Thymus (tissue), 11 donors: ENCODE measurements at regions not wholly inside any gene's neighbourhood (a gene's known extent, or its start where the extent isn't known, plus 50 kb on each side); places are given as distances from the start of the nearest gene placed in this dataset.
A peak's percentile ranks its signal among the peaks of the same experiment; 100 is the strongest.
"Not testable (repeated sequence)": the region's sequence is repeated elsewhere in the genome, so short reads cannot be mapped to it uniquely, and the experiment has no call there.

Experiments
- DNase-seq, 9 donors: peaks; one replicate each; pipeline ENCODE4 v3.0.0-alpha.2; 2013; ENCODE audit warnings: low spot score in 9 of 9, low read depth in 6 of 9, missing footprints in 1 of 9
- H3K27ac ChIP-seq, 2 donors: one replicate each; pipeline ENCODE4 v1.5.1; 2013; ENCODE audit warnings: control low read depth in 1 of 2, low read depth in 1 of 2, low read length in 1 of 2, mild to moderate bottlenecking in 1 of 2, moderate library complexity in 1 of 2
- H3K27me3 ChIP-seq, 2 donors: one replicate each; pipeline ENCODE4 v1.5.1; 2013; ENCODE audit warnings: low read length in 1 of 2; ENCODE audit not compliant: control insufficient read depth in 2 of 2, insufficient read depth in 1 of 2
- H3K36me3 ChIP-seq, 2 donors: one replicate each; pipeline ENCODE4 v1.5.1; 2013; ENCODE audit warnings: low read length in 1 of 2, mild to moderate bottlenecking in 1 of 2, moderate library complexity in 1 of 2; ENCODE audit not compliant: control insufficient read depth in 2 of 2, insufficient read depth in 2 of 2
- H3K4me1 ChIP-seq, 2 donors: one replicate each; pipeline ENCODE4 v1.5.1; 2013; ENCODE audit warnings: low read length in 2 of 2; ENCODE audit not compliant: control insufficient read depth in 2 of 2, insufficient read depth in 2 of 2
- H3K4me3 ChIP-seq, 2 donors: one replicate each; pipeline ENCODE4 v1.5.1; 2013; ENCODE audit warnings: low read length in 2 of 2, control low read depth in 1 of 2, mild to moderate bottlenecking in 1 of 2
- H3K9me3 ChIP-seq, 2 donors: one replicate each; pipeline ENCODE4 v1.5.1; 2013; ENCODE audit warnings: low read length in 1 of 2, mild to moderate bottlenecking in 1 of 2; ENCODE audit not compliant: control insufficient read depth in 2 of 2, insufficient read depth in 1 of 2
- WGBS: extraction: QIAGEN DNeasy Blood & Tissue Kit; methylation state at CpG from one replicate; pipeline ENCODE4 v1.1.7; 2013; 5-methylcytosine and 5-hydroxymethylcytosine counted together
- donor health status: healthy.

DNA sequence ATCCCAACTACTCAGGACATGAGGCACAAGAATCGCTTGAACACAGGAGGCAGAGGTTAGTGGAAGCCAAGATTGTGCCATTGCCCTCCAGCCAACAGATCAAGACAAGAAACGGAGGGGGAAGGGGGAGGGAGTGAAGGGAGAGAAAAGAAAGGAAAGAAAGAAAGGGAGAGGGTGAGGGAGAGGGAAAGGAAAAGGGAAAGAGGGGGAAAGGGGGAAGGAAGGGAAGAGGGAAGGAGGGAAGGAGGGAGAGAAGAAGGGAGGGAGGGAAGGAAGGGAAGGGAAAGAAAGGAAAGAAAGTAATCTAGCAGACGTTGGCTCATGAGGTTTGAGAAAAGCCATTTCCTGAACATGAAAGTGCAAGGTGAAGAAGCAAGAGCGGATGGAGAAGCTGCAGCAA is 53.1 kb upstream of the SETMAR start:
- no peaks in the 10 kb centered on the region for H3K9me3 ChIP-seq
- no peak overlapping the region for H3K27ac ChIP-seq
- no peak overlapping the region for H3K4me3 ChIP-seq
- no peak for DNase-seq
- H3K27me3 ChIP-seq = no peaks in the 10 kb centered on the region
- 88% methylated on average over 4 of the region's 4 CpGs for WGBS
- no peaks in the 10 kb centered on the region for H3K36me3 ChIP-seq
- H3K4me1 ChIP-seq = no peaks in the 10 kb centered on the region

- peak in 4 of 9 donors; percentile 2 to 54 (median 10) for DNase-seq
- H3K27me3 ChIP-seq = no peaks in the 10 kb centered on the region
- no peaks in the 10 kb centered on the region for H3K4me1 ChIP-seq
- no peak overlapping the region for H3K4me3 ChIP-seq
- H3K36me3 ChIP-seq = no peaks in the 10 kb centered on the region
- H3K27ac ChIP-seq = no peak overlapping the region
- H3K9me3 ChIP-seq = no peaks in the 10 kb centered on the region
Measured at GRCh38 chr3:4251412-4251811, 51.8 kb upstream of the SETMAR start.

- 96% methylated on average over 26 of the region's 26 CpGs for WGBS
- DNase-seq, H3K36me3 ChIP-seq, H3K9me3 ChIP-seq, H3K27me3 ChIP-seq, H3K27ac ChIP-seq, H3K4me1 ChIP-seq, H3K4me3 ChIP-seq: not testable (repeated sequence)
Measured at GRCh38 chr3:4253072-4253832, 49.9 kb upstream of the SETMAR start.
